ENCODE measurements at regions not wholly inside any gene's neighbourhood (a gene's known extent, or its start where the extent isn't known, plus 50 kb on each side); places are given as distances from the start of the nearest gene placed in this dataset.
A peak's percentile ranks its signal among the peaks of the same experiment; 100 is the strongest.

DNA sequence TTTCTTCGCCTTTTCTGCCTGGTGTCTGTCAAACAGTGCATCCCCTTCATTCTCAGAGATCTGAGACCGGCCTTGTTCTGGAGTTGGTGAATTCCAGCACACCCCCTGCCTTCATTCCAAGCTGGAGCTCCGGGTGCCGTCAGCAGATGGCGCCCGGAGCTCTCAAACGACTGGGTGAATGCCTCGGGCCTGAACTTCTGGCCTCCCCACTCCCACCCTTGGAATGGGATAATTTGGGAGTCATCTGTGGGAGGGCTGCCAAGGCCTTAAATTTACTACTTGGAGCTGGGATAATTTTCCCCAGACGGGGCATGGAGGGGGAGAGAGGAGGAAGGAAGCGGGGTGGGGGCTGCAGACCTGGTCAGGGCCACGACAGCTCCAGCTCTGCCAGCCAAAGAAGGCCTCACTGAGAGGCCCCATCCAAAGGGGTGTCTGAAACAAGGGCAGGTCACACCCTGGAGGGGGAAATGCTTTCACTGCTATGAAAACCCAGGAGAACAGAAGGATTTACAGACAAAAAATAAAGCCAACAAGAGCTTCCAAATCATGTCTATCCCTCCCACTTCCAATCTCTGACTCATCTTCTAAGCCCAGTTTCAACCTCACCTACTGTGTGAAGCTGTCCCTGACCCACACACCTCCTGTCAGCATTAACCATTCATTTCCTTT, 187.9 kb downstream of the OPA1 start:
- peak; percentile 45 for DNase-seq (ENCODE audit: low spot score)

DNA sequence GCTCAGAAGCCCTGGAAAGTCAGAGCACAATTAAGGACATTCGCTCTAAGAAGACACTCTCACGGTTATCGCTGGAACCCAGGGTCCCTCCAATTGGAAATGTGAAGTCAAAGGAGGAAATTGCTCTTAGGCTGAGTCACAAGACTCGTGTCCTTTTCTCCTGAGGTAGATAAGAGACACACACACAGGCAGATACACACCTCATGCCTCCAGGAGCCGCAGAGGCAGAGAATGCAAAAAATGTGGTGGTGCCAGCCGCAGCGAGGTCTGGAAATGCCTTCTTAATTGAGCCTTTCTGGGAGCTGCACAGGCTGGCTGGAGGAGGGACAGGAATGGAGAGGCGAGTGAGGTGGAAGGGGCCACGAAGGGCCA, 189.3 kb downstream of the OPA1 start:
- DNase-seq (ENCODE audit: low spot score): no peak

DNA sequence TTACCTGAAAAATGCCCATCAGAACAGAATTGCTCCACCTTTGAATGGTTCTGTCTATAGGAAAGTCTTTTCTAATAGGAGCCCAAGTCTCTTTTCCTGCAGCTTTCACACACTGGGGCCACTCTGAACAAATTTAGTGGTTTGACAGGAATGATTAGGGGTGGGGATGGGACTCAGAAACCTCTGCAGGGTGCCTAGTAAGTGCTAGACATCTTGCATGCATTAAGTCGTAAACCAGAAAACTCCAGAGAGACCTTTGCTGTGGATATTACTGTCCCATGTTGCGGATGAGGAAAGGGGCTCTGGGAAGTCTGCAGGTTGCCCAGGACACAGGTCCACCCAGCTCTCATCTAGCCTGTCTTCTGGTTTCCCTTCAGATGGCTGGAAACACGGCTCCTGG, 189.7 kb downstream of the OPA1 start:
- DNase-seq (ENCODE audit: low spot score): no peak

DNA sequence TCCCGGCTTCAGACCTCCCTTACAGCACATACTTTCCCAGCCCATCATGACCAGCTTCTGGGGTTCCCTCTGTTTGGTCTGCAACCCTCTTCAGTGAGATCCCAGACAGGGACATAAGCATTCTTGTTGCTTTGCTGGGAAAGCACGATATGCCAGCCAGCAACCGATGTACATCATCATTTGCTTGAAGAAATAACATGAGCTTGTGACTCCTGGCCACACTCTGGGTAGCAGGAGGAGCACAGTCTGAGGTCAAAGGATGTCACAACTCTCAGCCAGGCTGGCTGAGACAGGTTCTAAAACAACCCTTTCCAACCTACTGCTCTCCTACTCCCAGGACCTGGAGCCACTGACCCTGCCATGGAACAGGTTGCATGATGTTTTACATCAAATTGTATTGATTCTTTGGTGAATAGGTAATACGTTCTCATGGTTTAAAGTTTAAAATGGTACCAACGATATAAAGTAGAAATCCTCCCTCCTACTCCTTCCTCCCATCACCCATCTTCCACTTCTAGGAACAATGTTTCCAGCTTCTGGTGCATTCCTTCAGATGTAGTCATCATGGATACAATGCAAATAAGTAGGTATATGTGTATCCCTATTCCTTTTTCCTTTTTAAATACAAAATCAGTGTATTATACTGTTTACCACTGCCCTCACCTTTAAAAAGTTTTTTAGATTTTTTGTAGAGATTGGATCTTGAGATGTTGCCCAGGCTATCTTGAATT, 190.3 kb downstream of the OPA1 start:
- no peak for DNase-seq (ENCODE audit: low spot score)

DNA sequence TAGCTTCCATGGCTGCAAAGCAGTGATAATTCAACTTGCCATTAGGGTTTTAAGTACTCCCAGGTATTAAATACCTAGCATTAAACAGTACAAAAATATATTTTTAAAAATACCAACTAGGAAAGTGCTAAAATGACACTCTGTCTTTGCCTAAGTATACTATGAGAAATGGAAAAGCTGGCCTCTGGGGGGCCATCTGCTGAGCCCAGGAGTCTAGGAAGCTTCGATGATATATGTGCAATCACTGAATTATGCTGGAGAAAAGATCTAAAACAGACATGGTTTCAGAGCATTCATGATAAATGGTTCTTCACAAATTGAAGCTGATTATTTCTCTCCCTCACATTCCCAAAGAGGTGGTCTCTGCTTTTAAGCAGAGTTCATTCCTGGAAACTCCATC, 191.8 kb downstream of the OPA1 start:
- no peak for DNase-seq (ENCODE audit: low spot score)

DNA sequence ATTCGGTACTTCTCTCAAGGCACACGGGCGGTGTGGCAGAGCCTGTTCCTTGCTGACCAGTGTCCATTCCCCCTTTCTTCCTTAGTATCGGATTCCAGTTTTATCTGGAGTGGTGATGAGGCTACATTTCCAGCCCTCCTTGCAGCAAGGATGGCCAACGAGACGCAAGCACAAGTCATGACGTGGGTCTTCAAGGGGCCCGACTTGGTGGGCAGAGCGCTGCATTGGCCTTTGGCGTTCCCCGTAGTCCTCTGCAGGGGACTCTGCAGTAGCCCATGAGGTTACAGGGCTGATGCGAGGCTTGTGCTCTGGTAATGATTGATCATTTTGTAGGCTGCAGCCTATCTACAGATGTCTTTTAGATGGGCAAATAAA, 194.5 kb downstream of the OPA1 start:
- no peak for DNase-seq (ENCODE audit: low spot score)

DNA sequence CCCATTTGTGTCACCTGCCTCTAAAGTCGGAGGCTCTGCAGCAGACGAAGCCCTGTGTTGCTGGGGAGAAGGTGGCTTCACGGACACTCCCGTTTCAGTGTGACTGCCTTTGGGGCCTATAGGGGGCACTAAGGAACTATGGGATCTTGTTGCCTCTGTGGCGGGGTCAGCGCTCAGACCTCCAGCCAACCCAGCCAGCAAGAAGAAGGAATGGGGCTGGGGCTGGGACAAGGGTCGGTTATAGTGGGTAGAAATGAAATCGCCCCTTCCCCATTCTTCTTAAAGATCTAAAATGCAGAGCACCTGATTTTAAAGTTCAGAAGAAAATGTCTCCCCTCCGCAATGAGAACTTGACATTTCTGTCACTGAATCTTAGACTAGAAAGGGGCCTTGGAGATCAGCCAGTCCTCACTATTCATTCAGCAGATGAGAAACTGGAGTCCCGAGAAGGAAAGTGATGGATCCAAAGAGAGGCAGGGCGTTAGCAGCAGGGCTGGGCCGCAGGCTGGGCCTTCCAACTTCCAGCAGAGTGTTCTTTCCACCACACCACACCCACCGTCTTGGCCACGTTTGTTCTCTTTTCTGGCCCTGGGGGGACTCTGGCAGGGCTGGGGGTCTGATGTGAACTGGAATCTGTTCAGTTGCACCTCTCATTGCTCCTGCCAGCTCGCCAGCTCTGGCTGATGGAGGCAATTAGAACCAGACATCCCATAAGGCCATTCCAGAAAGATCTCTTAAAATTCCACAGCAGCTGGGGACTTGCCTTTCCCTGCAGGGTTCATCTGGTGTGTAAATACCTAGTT, 195.4 kb downstream of the OPA1 start:
- peak; percentile 21 for DNase-seq (ENCODE audit: low spot score)

DNA sequence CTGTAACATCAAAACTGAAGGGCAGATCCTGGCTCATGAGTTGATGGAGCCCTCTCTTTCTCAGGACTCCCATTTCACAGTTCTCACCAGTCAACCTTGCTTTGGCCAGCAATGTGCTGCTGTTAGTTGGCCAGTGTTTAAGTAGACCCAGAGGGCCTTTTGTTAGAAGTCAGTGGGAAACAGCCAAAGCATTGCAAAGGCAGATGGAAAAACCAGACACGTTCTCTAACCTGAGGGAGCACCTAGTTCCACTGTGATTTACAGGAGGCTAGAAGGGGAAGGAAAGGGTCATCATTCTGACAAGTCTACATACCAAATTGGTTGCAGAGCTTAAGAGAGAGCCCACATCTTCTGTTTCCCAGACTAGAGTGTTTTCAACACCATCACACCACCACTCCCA, 196.4 kb downstream of the OPA1 start:
- no peak for DNase-seq (ENCODE audit: low spot score)

DNA sequence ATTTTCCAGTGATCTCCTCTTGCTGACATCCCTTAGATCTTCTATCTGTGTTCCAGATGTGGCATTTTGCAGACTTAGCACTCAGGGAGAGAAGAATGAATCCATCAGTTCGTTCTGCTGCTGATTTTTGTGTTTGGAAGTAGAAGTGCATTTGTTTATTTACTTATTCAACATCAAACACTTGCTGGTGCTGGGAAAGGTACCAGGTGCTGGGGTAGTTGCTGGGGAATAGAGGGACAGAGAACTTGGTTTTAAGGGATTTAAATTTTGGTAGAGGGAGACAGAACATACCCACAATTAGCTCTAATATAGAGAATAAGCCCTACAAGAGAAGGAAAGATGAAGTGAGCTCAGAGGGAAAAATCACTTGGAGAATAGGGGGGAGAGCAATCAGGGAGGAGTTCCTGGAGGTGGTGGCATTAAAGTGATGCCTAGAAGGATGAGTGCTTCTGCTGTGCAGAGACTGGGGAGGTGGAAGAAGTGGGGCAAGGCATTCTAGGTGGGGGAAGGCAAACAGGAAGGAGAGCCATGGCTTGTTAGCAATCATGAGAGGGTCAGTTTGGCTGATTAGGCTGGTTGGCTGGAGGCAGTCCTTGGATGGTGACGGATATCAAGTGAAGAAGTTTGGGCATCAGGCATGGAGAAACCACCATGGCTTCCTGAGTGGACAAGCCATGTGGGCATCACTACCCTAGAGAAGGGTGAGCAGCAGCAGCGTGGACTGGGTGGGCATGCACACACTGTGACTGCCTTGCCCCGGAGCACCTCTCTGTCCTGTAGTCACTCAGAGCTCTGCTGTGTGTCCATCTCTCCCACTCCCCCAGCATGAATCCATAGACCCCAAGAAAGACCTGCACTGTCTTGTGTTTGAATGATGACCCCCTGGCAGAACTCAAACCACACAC, 197.3 kb downstream of the OPA1 start:
- DNase-seq (ENCODE audit: low spot score): no peak

DNA sequence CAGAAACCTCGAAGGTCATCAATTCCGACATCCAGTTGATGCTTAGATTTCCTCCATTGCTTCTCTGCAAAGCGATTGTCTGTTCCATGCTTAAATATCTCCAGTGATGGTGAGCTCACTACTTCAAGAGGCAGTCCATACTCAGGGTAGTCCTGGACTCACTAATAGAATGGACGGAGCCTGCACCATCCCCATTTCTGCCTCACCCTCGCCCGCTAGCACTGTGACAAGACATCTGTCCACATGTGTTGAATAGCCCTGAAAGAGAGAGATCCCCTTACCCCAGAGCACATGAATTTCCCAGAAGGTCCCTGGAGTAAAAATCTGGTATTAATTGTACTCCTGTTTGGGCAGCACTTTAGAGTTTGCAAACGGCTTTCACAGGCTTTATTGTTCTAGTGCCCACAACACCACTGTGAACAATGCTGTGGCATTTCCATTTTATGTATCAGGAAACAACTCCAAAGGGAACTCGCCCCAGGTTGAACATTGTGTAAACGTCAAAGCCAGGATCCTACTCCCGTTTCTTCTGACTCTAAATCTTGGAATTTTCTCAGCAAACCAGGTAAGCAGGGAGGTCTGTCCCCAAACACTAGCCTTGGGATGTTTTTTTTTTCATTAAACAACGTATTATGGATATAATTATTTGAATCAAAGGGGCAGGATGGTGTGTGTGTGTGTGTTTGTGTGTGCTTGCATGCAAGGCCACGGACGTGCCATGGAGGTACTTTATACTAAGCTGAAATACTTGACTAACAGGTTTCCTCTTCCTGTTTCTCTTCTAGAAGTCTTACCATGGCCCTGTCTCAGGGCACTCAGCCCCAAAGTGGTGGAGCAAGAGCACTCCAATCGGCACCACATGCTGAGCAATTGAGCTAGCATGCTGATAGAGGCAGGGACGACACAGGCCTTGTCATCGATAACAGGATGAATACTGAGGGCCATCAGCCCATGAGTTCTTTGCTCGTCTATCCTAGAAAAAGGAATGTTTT, 198.3 kb downstream of the OPA1 start:
- DNase-seq (ENCODE audit: low spot score): no peak

DNA sequence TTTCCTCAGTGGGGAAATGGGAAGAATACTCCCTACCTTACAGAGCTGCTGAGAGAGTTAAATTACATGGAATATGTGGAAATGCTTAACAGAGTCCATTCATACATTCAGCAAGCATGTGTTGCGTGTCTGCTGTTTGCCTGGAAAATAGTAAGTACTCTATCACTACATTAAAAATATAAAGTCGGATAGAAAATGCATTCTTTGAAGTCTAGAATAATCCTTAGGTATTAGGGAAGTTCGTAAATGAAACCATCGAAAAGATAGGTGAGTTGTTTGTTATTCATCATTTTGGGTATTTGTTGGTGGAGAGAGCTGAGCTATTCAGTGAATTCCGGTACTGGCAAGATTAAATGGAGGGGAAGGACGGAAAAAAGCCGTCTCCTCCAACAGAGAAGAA, 200.1 kb downstream of the OPA1 start:
- DNase-seq (ENCODE audit: low spot score): no peak

DNA sequence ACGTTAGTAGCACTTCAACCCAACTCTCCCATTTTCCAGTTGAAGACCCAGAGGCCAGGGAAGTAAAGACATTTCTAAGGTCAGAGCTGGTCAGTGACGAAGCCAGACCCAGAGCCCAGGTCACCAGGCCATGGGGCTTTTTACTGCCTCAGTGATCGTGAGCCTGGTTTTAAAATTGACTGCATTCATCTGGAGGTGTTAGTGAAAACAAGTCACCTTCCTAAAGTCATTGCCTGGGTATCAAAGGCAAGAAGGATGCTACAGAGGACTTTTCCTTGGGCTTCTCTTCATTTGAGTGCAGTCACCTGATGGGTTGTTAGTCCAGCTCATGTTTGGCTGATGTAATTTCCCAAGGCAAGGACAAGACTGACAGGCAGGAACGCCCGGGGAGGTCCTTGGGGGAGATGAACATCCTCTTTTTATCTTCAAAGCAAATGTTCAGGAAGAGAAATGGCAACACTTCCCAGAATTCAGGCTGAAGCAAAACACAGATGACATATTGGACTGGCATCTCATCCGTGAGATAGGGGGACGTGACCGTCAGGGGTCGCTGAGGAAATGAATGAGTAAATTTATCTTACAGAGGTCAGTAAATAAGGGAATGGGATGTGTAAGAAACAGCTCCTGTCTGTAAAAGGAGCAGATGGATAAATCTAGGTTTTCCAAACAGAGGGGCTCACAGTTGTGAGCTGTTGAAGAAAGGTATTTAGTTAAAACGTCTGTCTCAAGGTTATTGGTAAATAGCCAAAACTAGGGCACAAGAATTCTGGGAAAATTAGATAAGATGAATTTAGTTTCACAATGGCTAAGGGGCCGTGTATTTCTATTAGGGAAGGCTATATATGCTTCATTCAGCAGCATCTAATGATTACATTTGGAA, 201.2 kb downstream of the OPA1 start:
- no peak for DNase-seq (ENCODE audit: low spot score)

DNA sequence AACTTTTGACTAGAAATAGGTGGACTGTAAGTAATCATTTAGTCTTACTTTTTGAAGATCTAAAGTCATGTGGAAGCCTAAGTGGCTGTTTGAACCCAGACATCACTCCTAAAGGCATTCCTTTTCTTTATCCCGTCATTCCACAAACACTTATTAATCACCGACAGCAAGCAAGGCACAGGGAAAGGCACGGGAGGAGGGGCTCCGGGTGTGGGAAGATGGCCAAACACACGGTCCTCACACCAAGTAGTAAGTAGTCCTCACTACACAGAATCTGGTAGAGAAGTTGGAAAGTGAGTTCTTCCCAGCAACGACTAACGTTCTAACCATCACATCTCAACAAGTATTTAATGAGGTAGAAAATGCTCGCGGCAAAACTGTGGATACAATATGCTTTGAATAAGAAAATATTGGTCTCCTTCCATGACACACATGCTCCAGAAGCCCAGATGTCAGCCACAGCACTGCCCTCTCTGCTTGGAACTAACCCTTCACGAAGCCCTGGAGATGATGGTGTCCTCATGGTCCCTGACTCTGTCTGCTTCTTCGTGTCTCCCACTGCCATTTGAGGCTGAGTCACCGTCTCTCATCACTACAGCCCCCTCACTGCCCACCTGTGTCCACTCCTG, 202.2 kb downstream of the OPA1 start:
- DNase-seq (ENCODE audit: low spot score): no peak

DNA sequence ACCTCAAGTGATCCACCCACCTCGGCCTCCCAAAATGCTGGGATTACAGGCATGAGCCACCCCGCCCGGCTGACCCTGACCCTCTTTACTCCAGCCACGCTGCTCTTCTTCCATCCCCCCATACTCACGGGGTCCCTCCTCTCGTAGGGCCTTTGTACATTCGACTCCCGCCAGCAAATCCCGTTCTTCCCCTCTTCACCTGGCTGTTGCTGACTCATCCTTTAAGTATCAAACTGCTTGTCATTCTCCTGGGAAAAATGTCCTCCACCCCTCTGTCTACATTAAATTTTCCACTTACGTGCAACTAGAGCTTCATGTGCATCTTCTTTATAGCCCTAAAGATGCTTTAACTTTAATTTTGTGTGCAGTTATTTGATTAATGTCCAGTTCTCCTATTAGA, 203.1 kb downstream of the OPA1 start:
- no peak for DNase-seq (ENCODE audit: low spot score)

DNA sequence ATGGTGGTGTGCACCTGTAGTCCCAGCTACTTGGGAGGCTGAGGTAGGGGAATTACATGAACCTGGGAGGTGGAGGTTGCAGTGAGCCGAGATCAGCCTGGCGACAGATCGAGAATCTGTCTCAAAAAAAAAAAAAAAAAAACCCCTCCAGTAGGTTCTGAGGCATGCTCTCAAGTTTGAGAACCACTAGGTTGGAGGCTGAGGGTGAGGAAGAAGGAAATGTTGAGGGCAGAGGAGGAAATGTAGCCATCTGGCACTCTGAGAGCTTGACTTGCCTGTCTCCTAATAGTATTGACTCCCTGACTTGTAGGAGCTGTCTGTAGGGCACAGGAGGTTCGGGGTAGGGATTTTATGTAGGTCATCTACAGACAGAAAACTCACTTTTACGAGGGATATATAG, 204.6 kb downstream of the OPA1 start:
- DNase-seq (ENCODE audit: low spot score): no peak

DNA sequence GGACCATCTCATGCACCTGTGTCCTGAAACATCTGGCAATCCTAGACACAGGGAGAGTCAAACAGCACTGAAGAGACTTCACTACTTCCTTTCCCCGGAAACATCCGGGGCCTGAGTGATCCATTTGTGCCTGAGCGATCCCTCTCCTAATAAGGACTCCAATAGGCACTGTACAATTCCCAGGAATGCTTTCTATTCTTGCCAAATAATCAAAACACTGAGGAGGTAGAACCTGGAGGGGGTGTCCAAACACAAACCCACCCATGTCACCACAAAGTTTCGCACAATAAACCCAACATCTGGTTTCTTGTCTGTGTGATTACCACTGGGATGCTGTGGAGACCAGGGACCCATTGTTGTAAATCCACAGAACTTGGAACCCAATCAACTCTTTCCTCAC, 205.0 kb downstream of the OPA1 start:
- no peak for DNase-seq (ENCODE audit: low spot score)

DNA sequence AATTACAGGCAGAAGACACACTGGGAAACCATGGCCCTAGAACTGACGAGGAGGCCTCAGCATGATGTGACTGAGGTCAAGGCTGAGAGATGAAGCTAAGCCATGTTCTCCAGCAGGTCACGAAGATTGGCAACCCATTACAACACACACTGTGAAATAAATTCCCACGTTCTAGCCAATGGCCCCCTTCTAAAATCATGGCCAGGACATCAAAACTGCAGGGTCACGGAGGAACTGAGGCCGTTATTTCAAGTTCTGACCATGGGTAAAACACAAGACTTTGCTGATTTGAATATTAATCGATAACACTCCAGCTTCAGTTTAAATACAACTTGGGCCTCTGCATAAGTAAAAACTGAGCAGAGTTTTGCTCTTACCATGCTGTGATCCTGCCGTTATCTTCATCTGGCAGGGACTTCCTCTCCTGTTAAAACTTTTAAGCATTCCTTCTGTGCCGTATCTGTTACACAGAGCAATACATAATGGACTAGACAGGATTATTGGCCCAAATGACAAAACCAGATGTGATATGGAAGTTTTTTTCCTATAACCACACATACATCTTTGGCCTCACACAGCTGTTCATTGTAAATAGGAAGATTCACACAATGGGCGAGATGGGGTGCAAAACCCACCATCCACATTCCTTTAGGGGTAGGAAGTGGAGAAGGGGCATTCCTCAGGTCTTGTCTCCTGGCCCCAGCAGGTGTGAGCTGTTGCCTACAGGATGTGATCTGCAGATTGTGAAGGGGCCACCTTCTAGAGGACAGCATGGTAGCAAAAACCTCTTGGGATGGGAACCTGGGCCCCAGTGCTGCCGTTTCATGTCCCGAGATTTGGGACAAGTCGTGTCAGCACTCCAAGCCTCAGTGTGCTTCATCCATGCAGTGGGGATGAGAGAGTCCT, 207.4 kb downstream of the OPA1 start:
- no peak for DNase-seq (ENCODE audit: low spot score)

DNA sequence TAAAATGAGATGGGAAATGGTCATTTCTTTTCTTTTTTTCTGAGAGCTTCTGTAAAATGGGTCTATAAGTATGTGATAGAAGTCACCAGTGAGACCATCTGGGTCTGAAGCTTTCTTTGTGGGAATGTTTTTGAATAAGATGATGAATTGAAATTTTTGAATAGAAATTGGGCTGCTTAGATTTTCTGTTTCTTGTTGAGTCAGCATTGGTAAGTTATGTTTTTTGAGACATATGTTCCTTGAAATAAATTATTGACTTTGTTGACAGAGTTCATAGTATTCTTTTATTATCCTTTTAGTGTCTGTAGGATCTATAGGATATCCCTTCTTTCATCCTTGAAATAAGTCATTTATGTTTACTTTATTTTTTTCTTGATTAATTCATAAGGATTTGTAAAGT, 208.1 kb downstream of the OPA1 start:
- no peak for DNase-seq (ENCODE audit: low spot score)

All from RKO (cell line).